ENCODE measurements at regions not wholly inside any gene's neighbourhood (a gene's known extent, or its start where the extent isn't known, plus 50 kb on each side); places are given as distances from the start of the nearest gene placed in this dataset.
"Not testable (repeated sequence)": the region's sequence is repeated elsewhere in the genome, so short reads cannot be mapped to it uniquely, and the experiment has no call there.

DNA sequence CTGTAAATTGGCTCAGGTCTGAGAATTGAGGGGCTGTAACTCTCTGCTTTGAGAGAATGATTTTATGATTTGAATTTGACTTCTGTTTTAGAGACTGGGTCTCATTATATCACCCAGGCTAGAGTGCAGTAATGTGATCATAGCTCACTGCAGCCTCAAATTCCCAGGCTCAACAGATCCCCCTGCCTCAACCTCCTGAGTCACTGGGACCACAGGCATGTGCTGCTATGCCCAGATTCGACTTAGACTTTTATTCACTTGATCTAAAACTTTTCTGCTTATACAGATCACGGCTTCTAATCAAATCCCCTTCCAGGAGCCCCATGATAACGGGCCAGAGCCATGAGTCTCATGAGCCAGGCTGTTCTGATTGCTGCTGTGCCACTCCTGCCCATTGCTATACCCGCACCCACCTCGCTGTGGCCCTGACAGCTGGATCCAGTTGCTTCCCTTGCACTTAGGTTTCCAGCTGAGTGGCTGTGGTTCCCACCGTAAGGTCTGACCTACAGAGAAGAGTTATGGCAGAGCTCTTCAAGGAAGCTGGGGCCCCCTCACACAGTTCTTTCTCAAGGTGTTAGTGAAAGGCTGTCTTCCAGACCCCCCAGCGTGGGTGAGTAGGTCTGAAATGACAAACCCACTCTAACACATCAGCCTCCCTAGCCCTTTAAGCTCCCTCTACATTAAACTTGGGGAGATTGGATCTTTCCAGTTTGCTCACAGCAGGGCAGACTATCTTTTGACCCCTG, 251.2 kb upstream of the SGCG start:
- DNase-seq: no peak

DNA sequence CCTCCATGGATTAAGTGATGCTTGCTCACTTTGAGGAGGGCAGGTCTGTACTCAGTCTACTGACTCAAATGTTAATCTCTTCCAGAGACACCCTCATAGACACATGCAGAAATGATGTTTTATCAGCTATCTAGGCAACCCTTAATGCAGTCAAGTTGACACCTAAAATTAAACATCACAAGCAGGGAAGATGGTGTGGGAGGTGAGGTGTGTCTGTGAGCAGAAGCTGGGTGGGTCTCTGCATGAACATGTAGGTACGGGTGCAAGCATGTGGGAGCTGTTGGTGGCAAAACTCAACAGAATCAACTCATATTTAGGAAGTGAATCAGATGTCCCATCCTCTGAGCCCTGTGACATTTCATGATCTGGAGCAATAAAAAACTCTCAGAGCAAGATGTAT, 249.2 kb upstream of the SGCG start:
- DNase-seq: no peak

DNA sequence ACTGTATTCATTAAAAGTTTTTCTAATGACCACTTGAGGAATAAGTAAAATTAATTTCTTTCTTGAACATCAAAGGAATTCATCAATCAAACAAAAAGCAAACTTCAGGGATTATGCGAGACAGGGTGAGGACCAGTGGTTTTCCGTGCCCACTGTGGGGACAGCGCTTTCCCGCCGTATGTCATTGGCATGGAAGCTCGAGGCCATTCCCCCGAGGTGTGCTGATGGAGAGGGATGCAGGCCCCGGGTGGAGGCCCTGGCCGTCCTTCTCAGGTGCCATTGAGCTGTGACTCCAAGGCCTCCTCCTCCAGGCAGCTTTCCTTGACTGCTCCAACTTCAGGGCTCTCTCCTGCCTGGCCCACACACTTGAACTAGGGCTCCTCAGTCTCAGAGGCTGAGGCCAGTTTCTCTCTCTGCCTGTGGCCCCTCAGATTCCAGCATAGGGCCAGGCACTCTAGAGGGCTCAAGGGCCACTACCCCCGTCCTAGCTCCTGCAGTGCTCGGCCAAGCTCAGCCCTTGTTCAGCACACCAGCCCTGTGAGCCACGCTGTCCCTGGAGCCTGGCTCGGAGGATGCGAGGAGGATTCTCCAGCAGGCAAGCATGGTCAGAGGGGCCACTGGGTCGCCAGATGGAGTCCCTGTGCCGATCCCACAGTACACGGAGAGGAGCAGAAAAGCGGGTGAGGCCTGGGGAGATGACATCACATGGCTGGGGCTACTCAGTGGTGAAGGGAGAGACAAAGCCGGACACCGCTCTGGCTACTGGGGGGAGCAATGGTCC, 248.0 kb upstream of the SGCG start:
- DNase-seq: not testable (repeated sequence)

DNA sequence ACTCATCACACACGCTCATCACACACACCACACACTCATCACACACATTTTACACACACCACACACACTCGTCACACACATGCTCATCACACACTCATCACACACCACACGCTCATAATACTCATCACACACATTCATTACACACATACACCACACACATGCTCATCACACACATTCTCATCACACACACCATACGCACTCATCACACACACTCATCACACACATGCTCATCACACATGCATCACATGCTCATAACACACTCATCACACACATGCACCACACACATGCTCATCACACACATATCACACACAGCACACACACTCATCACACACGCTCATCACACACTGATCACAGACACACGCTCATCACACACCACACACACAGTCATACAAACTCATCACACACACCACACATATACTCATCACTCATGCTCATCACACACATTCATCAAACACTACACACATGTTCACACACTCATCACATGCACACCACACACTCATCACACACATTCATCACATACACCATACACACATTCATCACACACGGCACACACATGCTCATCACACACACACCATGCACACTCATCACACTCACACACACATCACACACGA, 247.1 kb upstream of the SGCG start:
- DNase-seq: no peak

DNA sequence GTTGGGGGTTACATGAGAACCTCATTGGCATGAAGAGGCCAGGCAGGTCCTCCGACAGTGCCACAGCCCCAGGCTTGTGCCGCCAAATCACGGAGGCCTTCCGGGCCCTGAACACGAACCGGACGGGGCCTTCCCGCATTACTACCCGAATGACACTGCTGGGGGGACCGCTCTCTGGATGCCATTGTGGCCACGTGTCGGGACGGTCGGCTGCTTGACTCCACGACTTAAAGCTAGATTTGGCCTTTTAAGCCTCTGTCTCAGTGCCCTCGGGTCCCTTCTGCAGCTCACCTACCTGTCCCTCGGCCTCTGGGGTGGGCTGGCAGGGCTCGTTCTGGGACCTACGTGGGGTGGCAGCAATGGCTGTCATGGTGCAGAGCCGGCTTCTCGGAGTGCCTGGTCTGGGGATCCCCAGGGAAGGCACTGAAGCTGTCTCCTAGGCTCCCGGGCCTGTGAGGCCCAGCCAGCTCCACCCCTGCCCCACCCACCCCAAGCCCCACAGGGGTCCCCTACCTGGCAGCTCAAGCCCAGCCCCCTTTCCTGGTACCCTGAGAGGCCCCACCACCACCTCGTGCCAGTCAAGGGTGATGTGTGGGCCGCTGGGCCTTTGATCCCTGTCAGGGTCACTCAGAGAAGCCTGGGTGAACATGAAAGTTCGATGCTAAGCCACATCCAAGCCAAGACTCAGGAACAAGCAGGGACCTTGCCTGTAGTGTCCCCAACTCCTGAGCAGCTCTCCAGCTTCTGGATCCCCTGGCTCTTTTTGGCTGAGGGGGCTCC, 245.8 kb upstream of the SGCG start:
- no peak for DNase-seq

DNA sequence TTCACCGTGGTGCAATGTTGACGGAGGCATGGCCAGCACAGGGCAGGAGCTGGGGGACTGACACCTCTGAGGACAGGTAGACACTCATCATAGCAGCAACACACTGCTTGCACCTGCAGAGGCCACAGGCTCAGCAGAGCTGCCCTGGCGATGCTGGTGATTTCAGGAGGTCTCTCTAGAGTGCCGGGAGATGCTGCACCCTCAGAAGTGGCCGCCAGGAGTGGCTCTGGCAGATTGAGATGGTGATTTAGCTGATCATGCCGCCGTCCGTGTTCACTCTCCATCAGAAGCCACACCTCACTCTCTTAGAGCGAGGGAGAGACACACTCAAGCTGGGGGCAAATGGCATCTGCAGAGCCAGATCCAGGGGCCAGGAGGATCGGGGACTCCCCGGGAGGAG, 244.6 kb upstream of the SGCG start:
- DNase-seq: no peak

DNA sequence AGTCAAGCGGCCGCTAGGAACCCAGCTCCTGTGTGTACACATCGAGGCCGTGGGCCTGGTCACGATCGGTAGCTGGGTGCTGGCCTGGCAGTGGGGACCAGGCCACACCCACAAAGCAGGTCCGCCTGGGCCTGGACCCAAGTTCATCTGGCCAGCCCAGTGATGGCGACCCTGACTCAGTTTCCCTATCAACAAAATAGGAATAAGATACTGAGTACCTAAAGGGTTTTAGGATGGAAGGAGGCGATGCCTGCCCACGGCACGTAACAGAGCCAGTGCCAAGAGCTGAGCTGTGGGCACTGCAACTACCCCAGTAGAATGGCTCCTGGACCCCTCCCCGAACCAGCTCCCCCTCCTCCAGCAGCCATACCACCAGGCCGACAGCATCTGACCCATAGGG, 243.5 kb upstream of the SGCG start:
- DNase-seq: no peak

DNA sequence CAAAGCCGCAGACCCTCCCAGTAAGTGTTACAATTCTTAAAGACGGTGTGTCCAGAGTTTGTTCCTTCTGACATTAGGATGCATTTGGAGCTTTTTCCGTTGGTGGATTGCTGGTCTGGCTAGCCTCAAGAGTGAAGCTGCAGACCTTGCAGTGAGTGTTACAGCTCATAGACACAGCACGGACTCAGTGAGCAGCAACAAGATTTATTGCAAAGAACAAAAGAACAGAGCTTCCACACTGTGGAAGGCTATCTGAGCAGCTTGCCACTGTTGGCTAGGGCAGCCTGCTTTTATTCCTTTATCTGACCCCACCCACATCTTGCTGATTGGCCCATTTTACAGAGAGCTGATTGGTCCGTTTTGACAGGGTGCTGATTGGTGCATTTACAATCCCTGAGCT, 242.8 kb upstream of the SGCG start:
- DNase-seq: no peak

DNA sequence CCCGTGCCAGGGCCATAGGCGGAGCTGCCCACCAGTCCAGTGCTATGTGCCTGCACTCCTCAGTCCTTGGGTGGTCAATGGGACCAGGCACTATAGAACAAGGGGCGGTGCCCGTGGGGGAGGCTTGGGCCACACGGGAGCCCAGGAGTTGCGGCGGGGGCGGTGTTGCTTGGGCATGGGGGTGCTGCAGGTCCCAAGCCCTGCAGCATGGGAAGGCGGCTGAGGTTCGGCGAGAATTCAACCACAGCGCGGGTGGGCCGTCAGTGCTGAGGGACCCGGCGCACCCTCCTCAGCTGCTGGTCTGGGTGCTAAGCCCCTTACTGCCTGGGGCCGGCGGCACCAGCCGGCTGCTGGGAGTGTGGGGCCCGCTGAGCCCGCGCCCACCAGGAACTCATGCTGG, 242.2 kb upstream of the SGCG start:
- no peak for DNase-seq

DNA sequence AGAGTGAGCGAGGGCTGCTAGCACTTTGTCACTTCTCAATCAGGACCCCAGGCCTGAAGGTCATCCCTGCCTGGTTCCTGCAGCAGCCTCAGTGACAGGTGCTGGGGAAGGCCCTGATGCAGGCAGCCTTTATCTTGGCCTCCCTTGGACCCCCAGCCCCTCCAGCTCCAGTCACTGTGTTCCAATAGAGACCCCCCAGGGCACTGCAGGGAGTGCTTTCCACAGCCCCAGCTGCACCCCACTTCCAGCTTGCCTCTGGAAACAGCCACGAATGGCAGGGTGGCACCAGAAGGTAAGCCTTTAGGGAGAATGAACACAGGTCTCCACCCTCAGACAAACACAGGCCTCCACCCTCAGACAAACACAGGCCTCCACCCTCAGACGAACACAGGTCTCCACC, 241.6 kb upstream of the SGCG start:
- no peak for DNase-seq

DNA sequence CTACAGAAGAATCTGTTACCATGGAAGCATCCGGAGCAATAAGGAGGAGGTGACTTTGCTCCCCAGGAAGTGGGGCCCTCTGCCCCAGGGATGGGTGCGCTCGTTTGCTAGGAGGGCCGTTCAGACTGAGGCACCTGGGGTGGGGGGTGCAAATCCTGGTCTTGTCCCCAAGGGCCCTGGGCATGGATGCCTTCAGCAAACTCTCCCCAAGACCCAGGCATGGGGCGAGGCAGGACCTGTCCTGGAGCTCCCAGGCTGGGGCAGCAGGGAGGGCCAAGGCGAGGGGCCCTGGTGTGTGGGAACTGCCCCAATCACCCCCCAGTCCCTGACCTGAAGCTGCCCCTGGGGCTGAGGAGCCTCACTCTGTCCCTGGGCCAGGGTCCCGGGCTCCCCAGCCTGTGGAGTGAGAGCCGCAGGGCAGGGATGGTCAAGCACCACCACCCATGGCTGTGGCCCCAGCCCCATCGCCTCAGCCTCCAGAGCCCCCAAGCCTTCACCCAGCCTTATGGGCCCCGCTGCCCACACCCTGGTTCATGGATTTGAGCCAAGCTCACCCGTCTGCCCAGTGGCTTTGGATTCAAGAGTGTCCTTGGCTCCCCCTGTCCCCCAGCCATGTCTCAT, 240.6 kb upstream of the SGCG start:
- DNase-seq: no peak

DNA sequence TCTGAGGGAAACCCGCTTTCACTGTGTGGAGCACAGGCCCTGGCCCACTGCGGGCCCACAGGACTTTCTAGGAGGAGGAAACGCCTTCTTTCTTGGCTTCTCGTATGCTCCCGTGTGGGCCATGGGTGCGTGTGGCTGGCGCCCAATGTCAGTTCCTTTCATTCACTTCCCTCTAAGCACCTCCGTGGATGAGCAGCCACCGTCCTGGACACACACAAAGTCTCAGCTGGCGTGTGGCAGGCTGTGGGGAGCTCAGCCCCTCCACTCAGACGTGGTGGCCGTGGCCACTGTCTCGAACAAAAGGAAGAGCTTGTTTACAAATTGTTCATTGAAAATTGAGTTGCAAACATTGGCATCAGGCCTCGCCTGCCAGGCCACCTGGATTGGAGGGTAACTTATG, 240.0 kb upstream of the SGCG start:
- no peak for DNase-seq

DNA sequence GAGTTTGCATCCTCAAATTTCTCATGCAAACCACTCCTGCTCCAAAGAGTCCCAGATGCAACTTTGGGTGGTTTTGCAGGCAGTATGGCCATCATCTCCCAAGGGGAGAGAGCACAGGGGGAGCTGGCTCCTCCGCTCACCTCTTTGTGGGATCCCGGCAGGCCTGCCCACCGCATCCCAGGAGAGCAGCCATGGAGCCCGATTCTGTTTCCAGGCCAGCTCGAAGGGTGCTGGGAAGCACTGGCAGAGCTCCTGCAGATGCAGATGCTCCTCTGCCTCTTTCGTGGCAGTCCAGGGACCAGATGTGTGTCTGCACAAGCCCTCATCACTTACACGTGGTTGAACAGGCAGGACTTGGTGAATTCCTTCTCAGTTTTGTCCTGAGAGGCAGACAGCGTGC, 239.3 kb upstream of the SGCG start:
- DNase-seq: not testable (repeated sequence)

DNA sequence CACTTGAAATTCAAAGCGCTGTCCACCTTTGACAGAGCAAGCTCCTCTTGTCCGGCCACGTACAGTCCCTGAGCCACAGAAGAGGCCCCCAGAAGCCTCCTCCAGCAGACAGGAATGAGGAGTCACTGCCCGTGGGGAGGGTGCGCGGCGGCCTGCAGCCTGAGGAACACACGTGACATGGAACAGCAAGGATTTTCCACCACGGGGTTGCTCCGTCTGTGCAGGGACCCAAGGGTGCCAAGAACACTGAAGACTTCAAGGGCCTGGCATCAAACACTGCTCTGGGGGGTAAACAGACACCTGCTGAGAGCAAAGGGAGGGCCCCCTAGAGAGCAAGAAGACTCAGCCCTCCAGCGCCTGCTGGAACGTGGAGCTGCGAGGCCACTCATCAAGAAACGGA, 237.9 kb upstream of the SGCG start:
- not testable (repeated sequence) for DNase-seq

DNA sequence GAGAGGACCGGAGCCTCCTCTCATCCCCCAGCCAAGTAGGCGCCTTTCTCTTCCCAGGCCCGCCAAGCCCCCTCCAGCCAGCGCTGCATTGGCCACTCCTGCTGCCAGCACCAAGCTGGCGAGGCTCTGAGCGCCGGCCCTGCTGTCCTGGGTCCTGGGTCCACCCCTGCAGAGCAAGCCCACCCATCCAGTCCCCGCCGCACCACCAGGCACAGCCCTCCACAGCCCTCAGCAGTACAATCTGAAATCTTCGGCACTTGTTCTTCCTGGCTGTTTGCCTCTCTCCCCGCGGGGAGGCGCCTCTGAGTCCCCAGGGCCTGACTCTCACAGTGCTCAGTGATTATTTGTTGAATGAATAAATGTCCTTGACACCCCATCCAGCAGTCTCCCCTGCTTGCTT, 236.4 kb upstream of the SGCG start:
- DNase-seq: no peak

DNA sequence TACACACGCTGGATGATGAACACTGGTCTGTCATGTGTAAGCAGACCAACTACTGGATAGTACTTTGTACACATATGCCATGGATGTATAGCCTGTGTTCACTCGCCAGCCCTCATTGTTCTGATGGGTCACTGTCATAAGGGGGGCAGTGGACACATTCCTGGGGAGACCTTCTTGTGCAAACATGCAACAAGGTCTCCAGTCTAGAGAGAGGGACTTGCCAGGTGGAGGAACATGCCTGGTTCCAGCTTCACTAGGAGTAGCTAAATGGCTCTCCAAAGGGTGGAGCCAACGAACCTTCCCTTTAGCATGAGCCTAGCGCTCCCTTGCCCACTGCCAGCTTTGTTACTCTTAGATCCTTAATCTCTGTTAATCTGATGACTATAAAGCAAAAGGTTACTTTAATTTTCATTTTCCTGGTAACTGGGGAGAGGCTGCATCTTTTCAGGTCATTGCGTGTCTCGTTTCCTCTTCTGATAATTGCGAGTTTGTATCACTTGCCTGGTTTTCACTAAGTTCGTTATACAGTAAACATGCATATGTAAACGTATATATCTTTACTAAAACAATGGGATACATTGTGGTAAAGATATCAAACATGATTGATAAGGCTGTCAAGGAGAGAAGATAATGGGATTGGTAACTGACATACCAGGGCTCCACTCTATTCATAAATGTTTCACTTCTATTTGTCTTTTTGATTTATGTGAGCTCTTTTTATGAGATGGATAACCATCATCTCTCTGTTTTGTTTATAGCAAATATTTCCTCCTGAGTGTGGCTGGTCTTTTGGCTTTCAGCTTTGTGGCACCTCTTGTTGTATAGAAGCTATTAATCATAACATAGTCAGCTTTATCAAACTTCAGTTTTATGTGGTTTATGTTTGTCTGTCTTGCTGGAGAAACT, 235.2 kb upstream of the SGCG start:
- no peak for DNase-seq

DNA sequence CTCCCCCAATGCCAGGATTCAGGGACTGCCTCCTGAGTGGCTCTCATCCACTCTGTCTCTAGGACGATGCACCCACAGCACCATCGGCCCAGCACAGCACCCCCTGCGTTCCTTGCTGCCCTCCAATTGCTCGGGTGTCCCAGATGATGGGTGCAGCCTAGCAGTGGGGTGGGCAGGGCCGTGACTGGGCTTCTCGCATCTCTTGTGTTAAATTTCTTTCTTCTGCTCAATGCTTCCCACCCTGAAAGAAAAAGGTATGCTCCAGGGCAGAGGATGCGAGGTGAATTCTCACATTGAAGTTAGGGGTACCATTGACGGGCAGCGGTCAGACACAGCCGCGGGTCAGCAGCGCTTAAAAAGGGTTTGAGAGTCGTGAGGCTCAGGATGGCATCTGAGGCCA, 232.4 kb upstream of the SGCG start:
- no peak for DNase-seq

DNA sequence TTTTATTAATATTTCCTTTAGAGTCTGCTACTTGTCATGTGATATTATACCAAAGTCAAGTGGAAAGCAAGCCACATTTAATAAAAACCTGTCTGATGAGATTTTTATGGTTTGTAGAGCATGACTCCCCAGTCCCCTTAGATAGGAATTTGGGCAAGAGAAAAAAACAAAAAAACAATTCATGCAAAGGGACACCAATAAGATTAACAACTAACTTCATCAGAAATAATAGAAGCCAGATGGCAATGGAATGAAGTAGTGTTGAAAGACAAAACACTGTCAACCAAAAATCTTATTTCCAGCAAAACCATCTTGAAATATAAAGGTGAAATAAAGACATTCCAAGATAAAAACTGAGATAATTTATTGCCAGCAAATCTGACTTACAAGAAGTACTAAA, 228.8 kb upstream of the SGCG start:
- not testable (repeated sequence) for DNase-seq

DNA sequence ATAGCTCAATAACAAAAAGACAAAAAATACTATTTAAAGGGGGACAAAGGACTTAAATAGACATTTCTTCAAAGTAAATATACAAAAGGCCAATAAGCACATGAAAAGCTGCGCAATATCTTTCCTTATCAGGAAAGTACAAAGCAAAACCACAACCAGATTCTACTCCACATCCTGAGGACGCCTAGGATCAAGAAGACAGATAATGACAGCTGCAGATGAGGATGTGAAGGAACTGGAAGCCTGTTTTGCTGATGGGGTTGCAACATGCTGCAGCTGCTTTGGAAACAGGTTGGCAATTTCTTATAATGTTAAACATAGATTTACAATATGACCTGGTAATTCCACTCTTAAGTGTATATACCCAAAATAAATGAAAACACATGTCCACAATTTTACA, 225.6 kb upstream of the SGCG start:
- DNase-seq: not testable (repeated sequence)

DNA sequence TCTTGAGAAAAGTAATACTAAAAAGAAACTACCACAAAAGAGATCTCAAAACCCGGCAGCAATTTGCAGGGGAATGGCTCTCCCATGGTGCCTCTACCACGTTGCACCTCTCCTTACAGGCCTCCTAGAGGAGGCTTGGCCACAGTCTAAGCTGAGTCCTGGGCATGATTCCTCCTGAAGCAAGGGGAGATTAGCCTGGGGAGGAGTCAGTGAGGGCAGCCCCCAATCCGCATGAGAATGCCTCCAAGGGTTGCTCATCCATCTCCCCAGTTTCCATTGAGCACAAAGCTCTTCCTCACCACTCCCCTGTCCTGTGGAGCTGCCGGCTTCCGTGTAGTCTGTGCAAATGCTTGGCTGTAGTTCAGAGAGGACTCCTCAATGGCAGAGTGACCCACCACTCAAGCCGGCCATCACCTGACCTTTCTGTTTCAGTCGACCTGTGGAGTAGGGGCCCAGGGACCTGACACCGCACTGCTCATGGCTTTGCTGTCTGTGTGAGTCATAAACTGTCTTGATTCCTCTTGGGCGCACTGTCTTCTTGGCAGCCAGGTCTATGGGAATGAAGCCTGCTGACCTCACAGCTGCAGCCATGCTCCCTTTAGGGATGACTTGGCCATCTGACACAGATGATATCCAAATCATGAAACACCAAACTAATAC, 224.2 kb upstream of the SGCG start:
- DNase-seq: not testable (repeated sequence)

DNA sequence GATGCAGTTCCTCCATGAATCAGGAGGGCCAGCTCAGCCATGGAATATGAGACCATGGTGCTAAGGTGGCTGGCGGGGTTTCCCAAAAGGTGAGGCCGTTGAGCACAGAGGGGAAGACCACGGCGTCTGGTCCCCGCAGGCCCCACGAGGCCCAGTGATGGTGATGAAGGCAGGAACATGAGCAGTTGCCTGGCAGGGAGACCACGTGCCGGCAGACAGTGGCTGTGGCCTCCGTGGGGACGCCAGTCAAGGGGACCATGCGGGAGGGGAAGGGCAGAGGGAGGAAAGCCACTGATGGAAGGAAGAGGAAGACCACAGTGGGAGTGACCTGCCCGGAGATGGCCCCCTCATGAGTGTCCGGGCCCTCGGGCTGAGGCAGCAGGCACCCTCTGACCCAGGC, 220.9 kb upstream of the SGCG start:
- DNase-seq: not testable (repeated sequence)
